HEK293 (cell line): ENCODE measurements at regions not wholly inside any gene's neighbourhood (a gene's known extent, or its start where the extent isn't known, plus 50 kb on each side); places are given as distances from the start of the nearest gene placed in this dataset.

Experiments
- CTCF ChIA-PET: fragments of 350-600 bp; formaldehyde crosslinking; extraction: SDS; loops from one replicate; lab custom pipeline; 2021; ENCODE audit warnings: antibody characterized with exemption; lab: Yijun Ruan, JAX
- POLR2A ChIA-PET: fragments of 300-600 bp; formaldehyde crosslinking; extraction: SDS; loops from one replicate; lab custom pipeline; 2020; ENCODE audit warnings: antibody characterized with exemption, inconsistent platforms; lab: Yijun Ruan, JAX
- H3K27ac ChIP-seq: fragments of 200-500 bp; sonication (Bioruptor generic); 2 replicates; pipeline ENCODE4 v1.5.1; 2014; ENCODE audit warnings: low read depth, low read length, control low read depth, inconsistent platforms; ENCODE audit errors: extremely low read depth
- H3K36me3 ChIP-seq, 2 experiments: fragments of 200-500 bp in 1 of 2; sonication (Bioruptor generic) in 1 of 2; 1 replicate in 1 of 2; 2 replicates in 1 of 2; pipeline ENCODE4 v1.5.1; 2014 to 2017; ENCODE audit warnings: inconsistent platforms in 2 of 2, low read length in 2 of 2; ENCODE audit not compliant: control insufficient read depth in 2 of 2, insufficient read depth in 1 of 2
- H3K4me1 ChIP-seq: fragments of 200-500 bp; sonication (Bioruptor generic); 2 replicates; pipeline ENCODE4 v1.5.1; 2014; ENCODE audit warnings: mild to moderate bottlenecking, low read length, inconsistent platforms; ENCODE audit not compliant: control insufficient read depth, insufficient read depth
- H3K4me3 ChIP-seq: 2 replicates; pipeline ENCODE4 v1.5.1; 2011; ENCODE audit warnings: low read depth, mild to moderate bottlenecking, control low read depth, low read length, moderate library complexity
- H3K9me3 ChIP-seq: fragments of 200-500 bp; sonication (Bioruptor generic); 2 replicates; pipeline ENCODE4 v1.5.1; 2014; ENCODE audit warnings: low read depth, low read length, inconsistent platforms; ENCODE audit not compliant: control insufficient read depth, insufficient read depth
- GFI1B ChIP-seq: fragments of 450-650 bp; formaldehyde crosslinking; IDR thresholded peaks from 2 replicates; pipeline ENCODE4 v1.5.1; 2016; ENCODE audit warnings: missing biosample characterization, missing genetic modification characterization
- IKZF3 ChIP-seq: fragments of 450-650 bp; IDR thresholded peaks from 2 replicates; pipeline ENCODE4 v1.5.0; 2018; ENCODE audit warnings: missing biosample characterization, mild to moderate bottlenecking, missing genetic modification characterization, moderate library complexity
- KLF10 ChIP-seq: fragments of 450-650 bp; IDR thresholded peaks from 2 replicates; pipeline ENCODE4 v1.5.1; 2018; ENCODE audit warnings: missing biosample characterization, mild to moderate bottlenecking, missing genetic modification characterization
- OVOL3 ChIP-seq: fragments of 450-650 bp; formaldehyde crosslinking; IDR thresholded peaks from 2 replicates; pipeline ENCODE4 v1.5.1; 2016; ENCODE audit warnings: missing biosample characterization, missing genetic modification characterization
- PRDM4 ChIP-seq: fragments of 450-650 bp; formaldehyde crosslinking; IDR thresholded peaks from 2 replicates; pipeline ENCODE4 v1.5.1; 2017; ENCODE audit warnings: missing biosample characterization, missing genetic modification characterization
- SCRT2 ChIP-seq: fragments of 450-650 bp; formaldehyde crosslinking; IDR thresholded peaks from 2 replicates; pipeline ENCODE4 v1.5.1; 2016; ENCODE audit warnings: missing biosample characterization, missing genetic modification characterization
- WT1 ChIP-seq: fragments of 450-650 bp; formaldehyde crosslinking; IDR thresholded peaks from 2 replicates; pipeline ENCODE4 v1.5.1; 2016; ENCODE audit warnings: missing biosample characterization, missing genetic modification characterization
- ZBTB7A ChIP-seq: fragments of 450-650 bp; formaldehyde crosslinking; IDR thresholded peaks from 2 replicates; pipeline ENCODE4 v1.5.1; 2016; ENCODE audit warnings: low read depth, missing biosample characterization, missing genetic modification characterization
- ZIC2 ChIP-seq: fragments of 450-650 bp; formaldehyde crosslinking; IDR thresholded peaks from 2 replicates; pipeline ENCODE4 v1.5.1; 2016; ENCODE audit warnings: missing biosample characterization, missing genetic modification characterization
- ZNF211 ChIP-seq: fragments of 450-650 bp; formaldehyde crosslinking; IDR thresholded peaks from 2 replicates; pipeline ENCODE4 v1.5.1; 2016; ENCODE audit warnings: low read depth, missing biosample characterization, missing genetic modification characterization
- ZNF239 ChIP-seq: fragments of 450-650 bp; formaldehyde crosslinking; IDR thresholded peaks from 2 replicates; pipeline ENCODE4 v1.5.1; 2016; ENCODE audit warnings: missing biosample characterization, missing genetic modification characterization
- ZNF266 ChIP-seq: fragments of 450-650 bp; formaldehyde crosslinking; IDR thresholded peaks from 2 replicates; pipeline ENCODE4 v1.5.1; 2016; ENCODE audit warnings: missing biosample characterization, missing genetic modification characterization, low read depth
- ZNF426 ChIP-seq: fragments of 450-650 bp; formaldehyde crosslinking; IDR thresholded peaks from 2 replicates; pipeline ENCODE4 v1.5.1; 2017; ENCODE audit warnings: missing biosample characterization, missing genetic modification characterization, mild to moderate bottlenecking, inconsistent platforms, moderate library complexity
- ZNF521 ChIP-seq: fragments of 450-650 bp; formaldehyde crosslinking; IDR thresholded peaks from 2 replicates; pipeline ENCODE4 v1.5.1; 2017; ENCODE audit warnings: missing biosample characterization, mild to moderate bottlenecking, missing genetic modification characterization
- ZNF561 ChIP-seq: fragments of 450-650 bp; IDR thresholded peaks from 2 replicates; pipeline ENCODE4 v1.5.1; 2018; ENCODE audit warnings: missing biosample characterization, missing genetic modification characterization, borderline replicate concordance
- ZNF621 ChIP-seq: fragments of 450-650 bp; formaldehyde crosslinking; IDR thresholded peaks from 2 replicates; pipeline ENCODE4 v1.5.1; 2017; ENCODE audit warnings: missing biosample characterization, missing genetic modification characterization
- ZNF658 ChIP-seq: fragments of 450-650 bp; formaldehyde crosslinking; IDR thresholded peaks from 2 replicates; pipeline ENCODE4; 2016; ENCODE audit warnings: missing biosample characterization, missing genetic modification characterization
- ZNF843 ChIP-seq: fragments of 450-650 bp; formaldehyde crosslinking; IDR thresholded peaks from 2 replicates; pipeline ENCODE4 v1.5.1; 2016; ENCODE audit warnings: missing biosample characterization, missing genetic modification characterization
- TF ChIP-seq, protein P1 (sequence below): fragments of 450-650 bp; formaldehyde crosslinking; IDR thresholded peaks from 2 replicates; pipeline ENCODE4 v1.5.1; 2016; ENCODE audit warnings: missing biosample characterization, missing genetic modification characterization
- TF ChIP-seq, protein P2 (sequence below): fragments of 450-650 bp; formaldehyde crosslinking; IDR thresholded peaks from 2 replicates; pipeline ENCODE4 v1.5.1; 2016; ENCODE audit warnings: missing biosample characterization, missing genetic modification characterization
- TF ChIP-seq, protein P3 (sequence below): fragments of 450-650 bp; formaldehyde crosslinking; IDR thresholded peaks from 2 replicates; pipeline ENCODE4 v1.5.1; 2017; ENCODE audit warnings: missing biosample characterization, missing genetic modification characterization
- TF ChIP-seq, protein P4 (sequence below): fragments of 450-650 bp; IDR thresholded peaks from 2 replicates; pipeline ENCODE4 v1.5.1; 2018; ENCODE audit warnings: missing biosample characterization, mild to moderate bottlenecking, missing genetic modification characterization
- TF ChIP-seq, protein P5 (sequence below): fragments of 450-650 bp; formaldehyde crosslinking; IDR thresholded peaks from 2 replicates; pipeline ENCODE4 v1.5.1; 2016; ENCODE audit warnings: missing biosample characterization, missing genetic modification characterization
- TF ChIP-seq, protein P6 (sequence below): fragments of 450-650 bp; formaldehyde crosslinking; IDR thresholded peaks from 2 replicates; pipeline ENCODE4 v1.5.1; 2016; ENCODE audit warnings: missing biosample characterization, missing genetic modification characterization

DNA sequence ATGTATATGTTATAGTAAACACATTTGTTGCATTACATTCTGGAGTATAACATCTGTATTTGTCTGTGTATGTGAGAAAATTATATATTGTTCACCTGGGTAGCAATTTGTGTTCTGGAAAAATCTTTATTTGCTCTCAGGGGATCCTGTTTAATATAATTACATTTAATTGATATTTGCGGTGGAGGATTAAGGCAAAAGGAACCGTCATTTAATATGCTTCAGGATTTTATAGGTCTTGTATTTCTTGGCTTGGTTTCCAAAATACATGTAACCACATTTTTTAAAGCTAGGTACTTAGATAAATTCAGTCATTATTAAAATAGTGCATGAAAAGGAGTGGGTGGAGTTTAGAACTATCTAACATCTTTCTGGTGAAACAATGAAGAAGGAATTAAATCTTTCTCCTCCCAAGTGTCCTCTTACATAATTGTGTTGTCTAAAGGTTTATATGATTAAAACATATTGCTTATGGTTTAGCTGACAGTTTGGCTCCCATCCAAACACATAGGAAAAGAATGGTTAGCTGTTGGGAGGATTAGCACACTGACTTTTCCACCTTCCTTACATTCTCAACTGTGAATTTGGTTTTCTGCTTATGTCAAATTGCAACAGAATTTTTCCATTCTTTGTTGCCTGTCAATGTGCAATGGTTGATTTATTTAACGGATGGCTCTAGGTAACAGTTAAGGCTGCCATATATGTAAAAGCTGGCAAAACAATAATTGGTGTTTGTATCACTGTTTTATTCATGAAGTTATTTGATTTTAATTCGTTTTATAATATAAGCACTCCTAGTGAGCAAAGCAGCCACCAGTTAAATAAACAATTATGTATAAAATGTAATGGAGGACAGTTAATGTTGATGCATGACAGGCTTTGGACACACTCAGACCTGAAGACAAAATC is 250.8 kb upstream of the SFRP2 start:
- ChIA-PET CTCF (no interaction called here), POLR2A (interaction anchor here (1.1 kb wide), 1 partner anchor 9 kb away, joined by 4 read pairs; no protein-coding TSS in a partner anchor)
- peaks cover 8% of the 10 kb centered on the region for H3K4me1 ChIP-seq
- no peaks in the 10 kb centered on the region for H3K36me3 ChIP-seq
- no peak overlapping the region for H3K4me3 ChIP-seq
- H3K9me3 ChIP-seq, result no peaks in the 10 kb centered on the region
- no peak overlapping the region for H3K27ac ChIP-seq
- TF ChIP-seq ZNF521 (tag by site-specific recombination) (no peak), WT1 (tag by site-specific recombination) (peak; percentile 97), ZNF426 (no peak), ZNF211 (tag by site-specific recombination) (no peak), ZNF658 (tag by site-specific recombination) (no peak), KLF10 (tag by site-specific recombination) (no peak; the same call in 1 of the 2 replicates), PRDM4 (peak; percentile 63; the same call in 1 of the 2 replicates), OVOL3 (tag by site-specific recombination) (0 out of 2 replicates have a peak, but pooled peaks have one; percentile 28), GFI1B (tag by site-specific recombination) (0 out of 2 replicates have a peak, but pooled peaks have one; percentile 25), ZNF843 (tag by site-specific recombination) (peak; percentile 89), IKZF3 (tag by site-specific recombination) (peak; percentile 39; the same call in 1 of the 2 replicates), ZNF561 (tag by site-specific recombination) (0 out of 2 replicates have a peak, but pooled peaks have one; percentile 28), ZBTB7A (tag by site-specific recombination) (no peak), SCRT2 (tag by site-specific recombination) (0 out of 2 replicates have a peak, but pooled peaks have one; percentile 9), ZNF621 (tag by site-specific recombination) (no peak), ZNF266 (tag by site-specific recombination) (no peak), ZIC2 (no peak), ZNF239 (tag by site-specific recombination) (no peak)
- TF ChIP-seq, protein P1, sequence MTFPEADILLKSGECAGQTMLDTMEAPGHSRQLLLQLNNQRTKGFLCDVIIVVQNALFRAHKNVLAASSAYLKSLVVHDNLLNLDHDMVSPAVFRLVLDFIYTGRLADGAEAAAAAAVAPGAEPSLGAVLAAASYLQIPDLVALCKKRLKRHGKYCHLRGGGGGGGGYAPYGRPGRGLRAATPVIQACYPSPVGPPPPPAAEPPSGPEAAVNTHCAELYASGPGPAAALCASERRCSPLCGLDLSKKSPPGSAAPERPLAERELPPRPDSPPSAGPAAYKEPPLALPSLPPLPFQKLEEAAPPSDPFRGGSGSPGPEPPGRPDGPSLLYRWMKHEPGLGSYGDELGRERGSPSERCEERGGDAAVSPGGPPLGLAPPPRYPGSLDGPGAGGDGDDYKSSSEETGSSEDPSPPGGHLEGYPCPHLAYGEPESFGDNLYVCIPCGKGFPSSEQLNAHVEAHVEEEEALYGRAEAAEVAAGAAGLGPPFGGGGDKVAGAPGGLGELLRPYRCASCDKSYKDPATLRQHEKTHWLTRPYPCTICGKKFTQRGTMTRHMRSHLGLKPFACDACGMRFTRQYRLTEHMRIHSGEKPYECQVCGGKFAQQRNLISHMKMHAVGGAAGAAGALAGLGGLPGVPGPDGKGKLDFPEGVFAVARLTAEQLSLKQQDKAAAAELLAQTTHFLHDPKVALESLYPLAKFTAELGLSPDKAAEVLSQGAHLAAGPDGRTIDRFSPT (tag by site-specific recombination), result no peak
- TF ChIP-seq, protein P2, sequence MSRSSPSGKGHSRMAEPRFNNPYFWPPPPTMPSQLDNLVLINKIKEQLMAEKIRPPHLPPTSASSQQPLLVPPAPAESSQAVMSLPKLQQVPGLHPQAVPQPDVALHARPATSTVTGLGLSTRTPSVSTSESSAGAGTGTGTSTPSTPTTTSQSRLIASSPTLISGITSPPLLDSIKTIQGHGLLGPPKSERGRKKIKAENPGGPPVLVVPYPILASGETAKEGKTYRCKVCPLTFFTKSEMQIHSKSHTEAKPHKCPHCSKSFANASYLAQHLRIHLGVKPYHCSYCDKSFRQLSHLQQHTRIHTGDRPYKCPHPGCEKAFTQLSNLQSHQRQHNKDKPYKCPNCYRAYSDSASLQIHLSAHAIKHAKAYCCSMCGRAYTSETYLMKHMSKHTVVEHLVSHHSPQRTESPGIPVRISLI, result peak; percentile 49; the same call in 1 of the 2 replicates
- TF ChIP-seq, protein P3, sequence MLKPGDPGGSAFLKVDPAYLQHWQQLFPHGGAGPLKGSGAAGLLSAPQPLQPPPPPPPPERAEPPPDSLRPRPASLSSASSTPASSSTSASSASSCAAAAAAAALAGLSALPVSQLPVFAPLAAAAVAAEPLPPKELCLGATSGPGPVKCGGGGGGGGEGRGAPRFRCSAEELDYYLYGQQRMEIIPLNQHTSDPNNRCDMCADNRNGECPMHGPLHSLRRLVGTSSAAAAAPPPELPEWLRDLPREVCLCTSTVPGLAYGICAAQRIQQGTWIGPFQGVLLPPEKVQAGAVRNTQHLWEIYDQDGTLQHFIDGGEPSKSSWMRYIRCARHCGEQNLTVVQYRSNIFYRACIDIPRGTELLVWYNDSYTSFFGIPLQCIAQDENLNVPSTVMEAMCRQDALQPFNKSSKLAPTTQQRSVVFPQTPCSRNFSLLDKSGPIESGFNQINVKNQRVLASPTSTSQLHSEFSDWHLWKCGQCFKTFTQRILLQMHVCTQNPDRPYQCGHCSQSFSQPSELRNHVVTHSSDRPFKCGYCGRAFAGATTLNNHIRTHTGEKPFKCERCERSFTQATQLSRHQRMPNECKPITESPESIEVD, result peak; percentile 92
- TF ChIP-seq, protein P4, sequence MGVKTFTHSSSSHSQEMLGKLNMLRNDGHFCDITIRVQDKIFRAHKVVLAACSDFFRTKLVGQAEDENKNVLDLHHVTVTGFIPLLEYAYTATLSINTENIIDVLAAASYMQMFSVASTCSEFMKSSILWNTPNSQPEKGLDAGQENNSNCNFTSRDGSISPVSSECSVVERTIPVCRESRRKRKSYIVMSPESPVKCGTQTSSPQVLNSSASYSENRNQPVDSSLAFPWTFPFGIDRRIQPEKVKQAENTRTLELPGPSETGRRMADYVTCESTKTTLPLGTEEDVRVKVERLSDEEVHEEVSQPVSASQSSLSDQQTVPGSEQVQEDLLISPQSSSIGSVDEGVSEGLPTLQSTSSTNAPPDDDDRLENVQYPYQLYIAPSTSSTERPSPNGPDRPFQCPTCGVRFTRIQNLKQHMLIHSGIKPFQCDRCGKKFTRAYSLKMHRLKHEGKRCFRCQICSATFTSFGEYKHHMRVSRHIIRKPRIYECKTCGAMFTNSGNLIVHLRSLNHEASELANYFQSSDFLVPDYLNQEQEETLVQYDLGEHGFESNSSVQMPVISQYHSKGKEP, result peak; percentile 78; the same call in 1 of the 2 replicates
- TF ChIP-seq, protein P5, sequence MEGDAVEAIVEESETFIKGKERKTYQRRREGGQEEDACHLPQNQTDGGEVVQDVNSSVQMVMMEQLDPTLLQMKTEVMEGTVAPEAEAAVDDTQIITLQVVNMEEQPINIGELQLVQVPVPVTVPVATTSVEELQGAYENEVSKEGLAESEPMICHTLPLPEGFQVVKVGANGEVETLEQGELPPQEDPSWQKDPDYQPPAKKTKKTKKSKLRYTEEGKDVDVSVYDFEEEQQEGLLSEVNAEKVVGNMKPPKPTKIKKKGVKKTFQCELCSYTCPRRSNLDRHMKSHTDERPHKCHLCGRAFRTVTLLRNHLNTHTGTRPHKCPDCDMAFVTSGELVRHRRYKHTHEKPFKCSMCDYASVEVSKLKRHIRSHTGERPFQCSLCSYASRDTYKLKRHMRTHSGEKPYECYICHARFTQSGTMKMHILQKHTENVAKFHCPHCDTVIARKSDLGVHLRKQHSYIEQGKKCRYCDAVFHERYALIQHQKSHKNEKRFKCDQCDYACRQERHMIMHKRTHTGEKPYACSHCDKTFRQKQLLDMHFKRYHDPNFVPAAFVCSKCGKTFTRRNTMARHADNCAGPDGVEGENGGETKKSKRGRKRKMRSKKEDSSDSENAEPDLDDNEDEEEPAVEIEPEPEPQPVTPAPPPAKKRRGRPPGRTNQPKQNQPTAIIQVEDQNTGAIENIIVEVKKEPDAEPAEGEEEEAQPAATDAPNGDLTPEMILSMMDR (tag by site-specific recombination), result no peak
- TF ChIP-seq, protein P6, sequence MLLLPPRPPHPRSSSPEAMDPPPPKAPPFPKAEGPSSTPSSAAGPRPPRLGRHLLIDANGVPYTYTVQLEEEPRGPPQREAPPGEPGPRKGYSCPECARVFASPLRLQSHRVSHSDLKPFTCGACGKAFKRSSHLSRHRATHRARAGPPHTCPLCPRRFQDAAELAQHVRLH (tag by site-specific recombination), result 0 out of 2 replicates have a peak, but pooled peaks have one; percentile 13
